GM23248 (cell line): ENCODE measurements at regions not wholly inside any gene's neighbourhood (a gene's known extent, or its start where the extent isn't known, plus 50 kb on each side); places are given as distances from the start of the nearest gene placed in this dataset.
"Not testable (repeated sequence)": the region's sequence is repeated elsewhere in the genome, so short reads cannot be mapped to it uniquely, and the experiment has no call there.

Experiments used
- EZH2 ChIP-seq: fragments of 200-600 bp; sonication (generic); IDR thresholded peaks from 2 replicates; pipeline ENCODE4 v1.6.1; 2018; ENCODE audit warnings: antibody characterized with exemption, mild to moderate bottlenecking; ENCODE audit not compliant: insufficient read depth, poor library complexity, severe bottlenecking
- EZH2phosphoT487 ChIP-seq: fragments of 200-600 bp; sonication (generic); IDR thresholded peaks from 2 replicates; pipeline ENCODE4 v1.6.1; 2018; ENCODE audit warnings: antibody characterized with exemption, moderate library complexity, mild to moderate bottlenecking, low read depth; ENCODE audit not compliant: insufficient read depth

GRCh38 chr15:20203649-20204150 lies 337.9 kb downstream of the GOLGA6L6 start:
- TF ChIP-seq EZH2phosphoT487, EZH2: not testable (repeated sequence)
